GM19438 (cell line): ENCODE measurements at regions not wholly inside any gene's neighbourhood (a gene's known extent, or its start where the extent isn't known, plus 50 kb on each side); places are given as distances from the start of the nearest gene placed in this dataset.

ENCODE experiments used
- ATAC-seq: cut with Tn5 transposase; IDR thresholded peaks from one replicate; pipeline ENCODE4 v1.9.1; 2021; ENCODE audit warnings: low read depth; ENCODE audit not compliant: unreplicated experiment

DNA sequence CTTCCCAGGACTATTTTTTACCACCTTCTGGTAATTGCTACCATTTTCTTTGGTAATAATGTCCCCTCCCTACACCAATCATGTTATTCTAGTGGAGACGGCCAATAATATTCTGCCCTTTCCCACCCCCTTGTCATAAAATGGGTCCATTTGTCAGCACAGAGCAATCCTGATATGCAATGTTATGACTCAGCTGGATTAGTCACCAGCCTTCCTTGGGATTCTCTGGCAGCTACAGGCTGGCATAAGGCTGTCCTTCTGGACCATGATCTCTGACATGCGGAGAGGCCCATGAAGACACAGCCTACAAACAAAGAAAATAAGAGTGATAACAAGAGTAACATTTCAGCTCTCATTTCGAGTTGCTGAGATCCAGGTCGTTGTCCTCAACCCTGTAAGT is 222.0 kb upstream of the CPNE8 start:
- ATAC-seq, result no peak

DNA sequence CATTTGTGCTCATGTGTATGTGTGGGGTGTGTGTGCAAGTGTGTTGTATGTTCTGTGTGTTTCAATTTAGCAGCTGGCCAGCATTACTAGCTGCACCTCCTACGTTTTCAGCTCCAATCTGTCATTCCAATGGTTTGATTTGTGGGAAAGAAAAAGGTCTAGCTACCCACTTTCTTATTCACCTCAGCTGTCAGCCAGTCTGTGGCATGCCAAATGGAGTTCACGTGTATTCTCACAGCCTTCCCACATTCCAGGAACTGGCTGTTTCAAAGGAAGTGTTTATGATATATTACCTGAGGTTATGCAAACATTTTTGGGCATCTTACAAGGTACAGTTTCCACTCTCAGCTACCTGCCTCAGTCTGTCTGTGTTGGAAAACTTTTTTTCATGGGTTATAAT is 220.2 kb upstream of the CPNE8 start:
- ATAC-seq, result no peak

DNA sequence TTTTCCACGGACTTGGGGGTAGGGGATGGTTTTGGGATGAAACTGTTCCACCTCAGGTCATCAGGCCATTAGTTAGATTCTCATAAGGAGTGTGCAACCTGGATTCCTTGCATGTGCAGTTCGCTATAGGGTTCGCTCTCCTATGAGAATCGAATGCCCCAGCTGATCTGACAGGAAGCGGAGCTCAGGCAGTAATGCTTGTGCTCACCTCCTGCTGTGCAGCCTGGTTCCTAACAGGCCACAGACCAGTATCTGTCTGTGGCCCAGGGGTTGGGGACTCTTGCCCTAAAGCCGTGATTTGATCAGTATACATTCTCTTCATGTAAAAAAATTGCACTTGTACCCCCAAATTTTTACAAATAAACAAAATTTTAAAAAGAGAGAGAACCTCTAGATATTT is 219.4 kb upstream of the CPNE8 start:
- no peak for ATAC-seq

DNA sequence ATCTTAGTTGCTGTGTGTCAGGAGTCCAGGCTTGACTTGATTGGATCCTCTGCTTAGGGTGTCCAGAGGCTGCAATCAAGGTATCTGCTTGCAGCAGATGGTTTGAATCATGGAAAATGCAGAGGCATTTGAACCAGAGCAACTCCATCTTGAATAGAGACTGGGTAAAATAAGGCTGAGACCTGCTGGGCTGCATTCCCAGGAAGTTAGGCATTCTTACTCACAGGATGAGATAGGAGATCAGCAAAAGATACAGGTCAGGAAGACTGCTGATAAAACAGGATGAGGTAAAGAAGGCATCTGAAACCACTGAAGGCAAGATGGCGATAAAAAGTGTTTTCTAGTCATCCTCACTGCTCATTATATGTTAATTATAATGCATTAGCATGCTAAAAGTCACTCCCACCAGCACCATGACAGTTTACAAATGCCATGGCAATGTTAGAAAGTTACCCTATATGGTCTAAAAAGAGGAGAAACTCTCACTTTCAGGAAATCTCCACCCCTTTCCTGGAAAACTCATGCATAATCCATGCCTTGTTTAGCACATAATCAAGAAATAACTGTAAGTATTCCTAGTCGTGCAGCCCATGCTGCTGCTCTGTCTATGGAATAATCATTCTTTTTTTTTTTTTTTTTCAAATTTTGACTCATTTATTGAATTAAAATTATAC is 218.3 kb upstream of the CPNE8 start:
- no peak for ATAC-seq

DNA sequence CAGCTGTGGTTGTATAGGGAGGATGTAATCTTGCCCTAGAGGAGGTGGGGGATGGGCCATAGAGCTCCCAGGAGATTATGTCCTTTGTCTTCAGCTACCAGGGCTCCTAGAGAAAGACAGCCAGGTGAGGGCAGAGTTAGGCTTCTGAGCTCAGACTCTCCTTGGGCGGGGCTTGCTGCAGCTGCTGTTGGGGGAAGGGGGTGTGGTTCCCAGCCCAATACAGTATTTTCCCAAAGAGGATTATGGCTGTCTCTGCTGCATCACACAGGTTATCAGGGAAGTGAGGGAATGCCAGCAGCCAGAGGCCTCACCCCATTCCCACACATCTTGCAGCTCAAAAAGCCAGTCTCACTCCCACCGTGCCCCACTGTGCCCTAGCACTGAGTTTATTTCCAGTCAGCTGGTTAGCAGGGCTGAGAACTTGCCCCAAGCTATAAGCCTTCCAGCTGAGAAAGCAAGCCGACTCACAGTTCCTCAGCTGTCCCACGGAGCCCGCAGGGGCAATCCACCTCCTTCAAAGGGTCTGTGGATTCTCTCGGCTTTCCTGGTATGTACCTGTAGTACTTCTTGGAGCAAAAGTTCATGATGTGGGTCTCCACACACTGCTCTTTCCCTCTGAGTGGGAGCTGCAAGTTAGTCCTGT is 217.3 kb upstream of the CPNE8 start:
- ATAC-seq, result no peak

DNA sequence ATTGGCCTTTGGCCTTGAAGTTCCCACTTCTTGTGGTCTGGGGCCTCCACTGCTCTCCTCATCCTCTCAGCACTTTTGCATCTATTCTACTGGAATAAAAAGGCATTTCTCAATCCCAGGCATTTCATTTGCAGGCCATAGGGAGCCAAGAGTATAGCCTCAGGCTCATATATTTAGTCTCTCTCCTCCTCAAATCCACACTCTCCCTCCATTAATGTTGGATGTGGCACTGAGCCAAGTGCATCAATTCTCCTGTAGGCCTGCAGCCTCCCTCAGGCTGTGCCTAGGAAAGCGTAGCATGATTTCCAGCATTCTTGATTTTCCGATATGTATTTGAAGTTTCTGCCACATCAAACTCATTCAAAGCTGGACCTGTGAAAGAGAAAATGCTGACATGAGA is 211.5 kb upstream of the CPNE8 start:
- no peak for ATAC-seq

DNA sequence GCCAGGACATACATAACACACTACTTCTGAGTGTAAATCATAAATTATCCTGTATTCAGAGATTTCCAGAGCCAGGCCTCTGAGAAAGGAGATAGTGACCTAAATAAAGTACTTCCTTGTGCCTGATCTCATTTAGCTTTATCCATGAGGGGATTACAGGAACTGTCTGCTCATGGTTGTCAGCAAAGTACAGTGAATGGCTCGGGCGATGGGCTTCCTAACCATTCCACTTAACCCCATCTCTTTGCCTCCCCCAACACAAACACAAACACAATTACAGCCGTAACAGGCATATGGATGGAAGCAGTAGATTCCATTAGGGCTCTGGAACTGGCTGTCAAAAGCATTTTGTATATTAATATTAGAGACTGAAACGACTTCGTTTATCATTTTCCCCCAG is 206.7 kb upstream of the CPNE8 start:
- no peak for ATAC-seq

DNA sequence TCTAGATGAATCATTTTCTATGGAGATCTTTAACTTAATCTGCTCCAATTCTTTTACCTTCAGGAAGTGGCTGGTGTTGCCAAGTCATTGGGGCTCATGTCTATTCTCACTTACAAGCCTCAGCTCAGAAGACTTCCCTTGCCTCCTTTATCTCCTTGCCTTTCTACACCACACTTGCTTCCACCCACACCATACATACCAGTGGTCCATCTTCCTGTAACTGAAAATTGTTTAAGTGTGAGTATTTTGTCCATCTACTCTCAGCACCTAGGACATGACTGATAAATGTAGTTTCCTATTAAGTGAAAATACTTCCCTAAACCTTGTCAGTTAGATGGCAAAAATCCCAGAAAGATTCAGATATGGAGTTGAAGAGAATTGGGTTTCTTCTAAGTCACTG is 199.7 kb upstream of the CPNE8 start:
- no peak for ATAC-seq

DNA sequence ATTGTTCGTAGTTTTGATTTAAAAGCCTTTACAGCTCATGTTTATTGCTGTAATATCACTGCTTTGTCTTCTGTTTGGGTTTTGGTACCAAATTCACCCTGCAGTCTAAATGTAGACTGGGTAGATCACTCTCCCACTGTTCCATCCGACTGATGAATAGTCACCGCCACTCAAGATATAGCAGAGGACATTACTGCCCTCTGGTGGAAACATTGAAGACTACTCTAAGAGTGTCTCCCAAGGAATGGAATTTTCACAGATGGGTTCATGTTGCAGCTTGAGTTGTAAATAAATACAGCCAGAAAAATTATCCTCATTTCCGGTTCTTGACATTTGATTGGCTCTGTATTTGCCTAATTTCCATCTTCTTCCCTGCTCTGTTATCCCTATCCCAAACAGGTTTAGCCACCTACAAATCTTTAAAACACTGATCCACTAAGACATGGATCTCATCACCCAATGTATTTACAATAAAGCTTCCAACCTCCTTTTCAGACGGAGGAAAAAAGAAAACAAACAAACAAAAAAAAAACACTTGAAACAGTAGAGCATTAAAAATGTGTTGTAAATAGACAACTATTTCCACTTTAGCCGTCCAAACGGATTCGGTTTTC is 198.3 kb upstream of the CPNE8 start:
- ATAC-seq, result peak; percentile 89

DNA sequence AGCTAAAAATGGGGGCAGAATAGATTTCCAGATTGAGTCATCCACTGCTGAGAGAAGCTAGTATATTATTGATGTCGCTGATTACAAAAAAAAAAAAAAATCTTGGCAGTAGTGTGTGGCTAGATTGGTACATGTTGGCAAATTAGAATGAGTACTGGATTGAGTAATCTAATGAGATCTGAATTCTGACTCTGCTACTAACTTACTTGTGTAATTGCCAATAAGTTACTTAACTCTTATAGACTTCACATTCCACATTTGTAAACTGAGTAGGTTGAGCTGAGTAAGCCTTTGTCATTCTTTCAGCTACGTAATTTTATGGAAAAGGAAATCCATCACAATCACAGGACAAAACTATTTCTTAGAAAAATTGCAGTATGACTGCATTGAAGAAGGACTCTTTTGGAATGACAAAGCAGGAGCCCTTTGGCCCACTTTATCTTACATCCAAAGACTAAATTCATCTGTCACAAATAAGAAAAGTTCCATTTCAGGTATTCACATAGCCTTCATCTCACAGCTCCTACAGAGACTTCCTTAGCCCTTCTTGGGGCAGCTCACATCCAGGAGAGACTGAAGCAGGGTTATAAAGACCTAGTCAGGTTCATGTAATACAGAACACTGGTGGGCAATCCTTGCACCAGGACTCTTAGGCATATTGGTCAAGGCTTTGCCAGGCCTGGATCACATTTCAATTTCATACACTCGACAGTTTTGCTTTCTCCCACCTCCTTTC is 197.3 kb upstream of the CPNE8 start:
- ATAC-seq, result no peak

DNA sequence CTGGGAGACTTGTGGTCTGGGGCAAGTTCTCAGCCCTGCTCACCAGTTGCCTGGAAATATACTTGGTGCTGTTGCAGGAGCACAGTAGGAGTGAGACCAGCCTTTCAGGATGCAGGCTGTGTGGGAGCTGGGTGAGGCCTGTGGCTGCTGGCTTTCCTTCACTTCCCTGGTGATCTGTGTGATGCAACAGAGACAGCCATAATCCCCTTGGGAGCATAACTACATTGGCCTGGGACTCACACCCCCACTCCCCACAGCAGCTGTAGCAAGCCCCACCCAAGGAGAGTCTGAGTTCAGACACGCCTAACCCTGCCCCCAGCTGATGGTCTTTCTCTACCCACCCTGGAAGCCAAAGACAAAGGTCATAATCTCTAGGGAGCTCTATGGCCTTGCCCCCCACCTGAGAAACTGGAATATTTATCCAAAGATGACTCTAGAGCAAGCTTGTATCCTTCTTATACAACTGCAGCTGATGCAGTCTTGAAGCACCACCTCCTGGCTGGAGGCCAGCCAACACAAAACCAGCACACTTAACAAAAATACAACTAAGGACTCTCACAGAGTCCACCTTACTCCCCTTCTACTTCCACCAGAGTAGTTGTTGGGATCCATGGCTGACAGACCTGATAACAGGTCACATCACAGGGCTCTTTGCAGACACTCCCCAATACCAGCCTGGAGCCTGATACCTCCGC is 190.4 kb upstream of the CPNE8 start:
- no peak for ATAC-seq

DNA sequence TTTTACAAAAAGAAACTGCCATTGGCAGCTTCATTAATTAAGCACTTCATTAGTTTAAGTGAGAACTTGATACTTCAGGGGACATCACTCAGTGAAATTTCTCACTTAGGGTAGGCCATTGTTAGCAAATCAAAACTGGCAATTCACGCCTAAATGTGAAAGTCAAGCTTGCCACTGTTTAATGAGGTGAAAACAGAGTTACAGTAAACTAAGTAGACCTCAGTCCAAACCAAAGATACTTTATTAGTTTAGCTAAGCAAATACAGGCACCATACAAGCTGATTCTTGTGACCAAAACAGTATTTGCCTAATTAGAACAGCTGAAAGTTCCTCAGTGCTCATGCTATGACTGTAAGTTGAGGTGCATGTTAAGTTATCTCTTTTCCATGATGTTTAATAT is 176.5 kb upstream of the CPNE8 start:
- ATAC-seq, result no peak

DNA sequence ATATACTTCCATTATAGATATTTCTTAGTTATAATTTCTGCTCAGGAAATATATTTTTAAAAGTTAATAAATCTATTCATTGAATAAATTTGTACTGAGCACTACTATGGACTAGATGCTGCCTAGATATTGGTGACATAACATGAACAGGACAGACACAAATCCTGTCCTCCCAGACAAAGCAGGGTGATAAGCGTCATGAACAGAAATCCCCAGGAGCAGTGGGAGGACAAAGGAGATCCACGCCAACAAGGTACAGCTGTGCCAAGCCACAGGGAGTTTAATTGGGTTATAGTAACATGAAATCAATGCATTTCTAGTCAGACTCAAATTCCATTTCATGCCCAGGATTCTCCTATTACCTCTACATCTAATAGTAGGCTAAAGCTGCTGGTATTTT is 171.8 kb upstream of the CPNE8 start:
- ATAC-seq, result no peak

DNA sequence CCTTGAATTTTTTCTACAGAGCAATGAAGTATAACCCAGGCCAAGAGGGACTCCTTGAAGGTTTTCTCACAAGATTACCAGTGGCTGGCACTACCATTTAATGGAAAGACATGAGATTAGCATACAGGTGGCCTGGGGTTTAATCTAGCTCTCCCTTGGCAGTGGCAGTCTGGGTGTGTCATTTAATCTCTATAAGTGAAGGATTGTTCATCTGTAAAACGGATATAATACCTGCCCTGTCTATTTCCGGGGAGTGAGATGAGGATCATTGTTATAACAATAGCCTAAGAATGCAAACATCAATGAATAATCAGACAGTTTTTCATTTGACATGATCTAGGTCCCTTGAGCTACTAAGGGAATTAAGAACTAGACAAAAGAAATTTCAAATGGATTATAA is 168.7 kb upstream of the CPNE8 start:
- no peak for ATAC-seq

DNA sequence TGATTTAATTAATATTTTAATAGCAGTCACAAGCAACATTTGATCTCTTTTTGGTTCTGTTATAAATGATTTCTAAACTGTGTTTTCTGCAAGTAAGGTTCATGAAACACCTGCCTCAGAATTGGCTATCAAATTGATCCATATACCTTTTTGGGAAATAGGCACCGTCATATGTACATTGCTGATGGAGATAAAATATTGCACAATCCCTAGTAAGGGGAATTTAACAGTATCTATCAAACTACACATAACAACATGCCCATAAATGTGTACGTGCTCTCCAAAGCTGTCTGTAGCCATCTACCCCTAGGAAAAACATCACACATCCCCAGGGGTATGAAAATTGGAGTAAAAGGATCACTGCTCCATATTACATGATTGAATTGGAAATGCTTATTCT is 167.3 kb upstream of the CPNE8 start:
- no peak for ATAC-seq

DNA sequence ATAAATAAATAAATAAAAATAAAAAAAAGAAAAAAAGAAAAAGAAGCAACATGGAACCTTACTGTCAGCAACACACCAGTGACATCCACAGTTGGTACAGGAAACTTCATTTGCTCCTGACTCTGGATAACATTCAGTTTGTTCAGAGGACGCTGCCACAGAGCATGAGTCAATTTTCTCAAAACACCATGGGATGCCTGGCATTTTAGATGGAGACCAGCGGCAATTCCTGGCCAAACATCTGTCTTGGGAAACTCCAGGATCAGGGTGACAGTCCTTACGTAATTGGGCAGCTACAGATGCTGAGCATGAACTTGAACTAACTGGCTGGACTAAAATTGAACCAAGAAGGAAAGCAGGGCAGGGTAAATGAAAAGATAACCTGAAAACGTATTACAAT is 166.2 kb upstream of the CPNE8 start:
- no peak for ATAC-seq

DNA sequence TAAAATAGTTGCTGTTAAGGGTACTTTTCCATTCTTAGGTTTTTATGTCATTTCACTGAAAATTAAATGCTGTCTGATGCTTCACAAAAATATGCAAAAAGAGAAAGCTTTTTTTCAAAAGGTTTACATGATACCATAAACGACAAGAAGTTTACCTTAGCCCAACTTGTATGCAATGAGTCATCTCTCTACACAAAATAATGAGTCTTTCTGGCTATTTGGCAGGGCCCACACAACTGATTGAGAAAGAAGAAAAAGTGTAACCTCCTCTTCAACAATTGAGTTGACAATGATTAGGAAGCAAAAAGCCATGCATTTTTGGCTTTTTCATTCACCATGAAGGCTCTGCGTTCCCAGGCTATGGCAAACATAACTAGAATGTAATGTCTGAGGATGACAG is 165.4 kb upstream of the CPNE8 start:
- no peak for ATAC-seq

DNA sequence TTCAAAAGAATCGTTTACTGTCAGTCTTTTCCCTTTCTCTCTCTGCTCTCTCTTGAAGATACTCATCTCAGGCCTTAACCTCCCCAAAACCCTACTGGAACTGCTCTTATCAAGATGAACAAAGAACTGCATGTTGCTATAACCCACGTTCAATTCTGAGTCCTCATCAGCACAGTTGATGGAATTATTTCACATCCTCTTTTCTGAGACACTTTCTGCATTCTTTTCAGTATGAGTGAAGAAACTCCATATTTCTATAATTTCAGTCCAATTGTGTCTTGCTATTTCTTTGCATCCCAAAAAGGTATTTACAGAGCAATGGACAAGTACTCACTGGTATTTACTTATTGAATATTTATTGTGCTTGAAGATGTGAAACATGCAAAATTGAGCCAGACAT is 160.1 kb upstream of the CPNE8 start:
- no peak for ATAC-seq

DNA sequence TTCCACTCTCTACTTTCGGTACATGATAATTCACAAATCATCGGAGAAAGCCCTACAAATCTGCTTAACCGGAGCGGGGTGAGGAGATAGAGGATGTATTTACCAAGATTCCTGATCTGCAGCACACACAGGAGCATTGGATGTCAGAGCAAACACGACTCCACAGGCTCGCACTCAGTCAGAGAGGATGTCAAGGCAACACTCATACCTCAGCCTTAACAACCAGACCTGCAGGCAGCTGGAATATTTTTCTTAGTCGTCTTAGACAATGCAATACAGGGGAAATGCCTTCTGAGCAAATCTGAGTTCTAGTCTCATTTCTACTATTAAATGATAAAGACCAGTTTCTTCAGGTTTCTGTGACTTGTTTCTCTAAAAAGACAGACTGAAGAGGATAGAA is 159.3 kb upstream of the CPNE8 start:
- no peak for ATAC-seq

DNA sequence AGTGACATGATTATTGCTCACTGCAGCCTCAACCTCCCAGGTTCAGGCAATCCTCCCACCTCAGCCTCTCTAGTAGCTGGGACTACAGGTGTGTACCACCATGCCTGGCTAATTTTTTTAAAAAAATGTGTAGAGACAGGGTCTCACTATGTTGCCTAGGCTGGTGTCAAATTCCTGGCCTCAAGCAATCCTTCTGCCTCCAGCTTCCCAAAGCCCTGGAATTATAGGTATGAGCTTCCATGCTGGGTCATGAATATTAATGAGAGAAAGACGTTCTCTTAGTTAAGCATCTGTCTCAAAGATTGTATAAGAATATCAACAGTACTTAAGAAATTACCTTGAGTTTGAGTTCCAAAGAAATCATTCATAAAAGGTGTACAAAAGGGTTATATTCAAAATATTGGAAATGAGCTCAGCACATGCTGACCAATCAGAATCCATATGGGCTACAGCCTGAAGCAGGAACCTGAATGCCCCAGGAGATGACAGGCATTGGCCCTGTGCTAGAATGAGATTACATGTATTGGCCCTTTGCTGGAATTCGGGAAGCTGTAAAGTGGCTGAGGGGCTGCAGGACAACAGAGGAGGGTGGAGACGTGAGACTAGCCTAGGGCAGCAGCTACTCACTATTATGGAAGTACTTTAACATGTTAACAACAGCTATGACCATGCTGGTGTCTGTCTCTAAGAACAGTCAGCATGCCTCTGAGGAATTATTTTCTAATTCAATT is 157.0 kb upstream of the CPNE8 start:
- ATAC-seq, result no peak
